Skeletal muscle cell (primary cell): ENCODE measurements at regions not wholly inside any gene's neighbourhood (a gene's known extent, or its start where the extent isn't known, plus 50 kb on each side); places are given as distances from the start of the nearest gene placed in this dataset.
"Not testable (repeated sequence)": the region's sequence is repeated elsewhere in the genome, so short reads cannot be mapped to it uniquely, and the experiment has no call there.

Experiments
- DNase-seq: peaks from one replicate; pipeline ENCODE4 v3.0.0-alpha.2; 2010; ENCODE audit warnings: low read depth
- H3K4me3 ChIP-seq: 2 replicates; pipeline ENCODE4 v1.5.1; 2011; ENCODE audit warnings: low read depth, mild to moderate bottlenecking, control low read depth, low read length, moderate library complexity

DNA sequence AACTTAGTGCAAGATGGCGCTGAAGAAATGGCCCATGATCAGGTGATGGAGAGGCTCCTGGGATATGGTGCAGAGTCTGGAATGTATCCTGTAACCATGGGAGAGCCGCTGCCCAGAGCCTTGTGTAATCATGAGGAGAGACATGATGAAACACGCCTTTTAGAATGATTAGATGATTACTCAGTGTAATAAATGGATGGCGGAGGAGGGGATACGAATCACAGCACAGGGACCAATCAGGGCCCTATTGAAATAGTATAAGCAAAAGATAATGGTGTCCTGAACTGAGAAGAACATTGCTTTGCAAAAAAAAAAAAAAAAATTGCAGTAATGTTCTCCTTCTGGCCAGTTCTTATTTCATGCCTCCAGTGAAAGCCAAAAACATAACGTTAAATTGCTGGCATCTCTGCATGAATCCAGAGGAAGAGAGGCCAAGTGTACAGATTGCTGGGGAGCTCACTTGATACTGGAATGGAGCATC, 668.5 kb upstream of the AUTS2 start:
- H3K4me3 ChIP-seq = no peak overlapping the region
- peak; percentile 51 for DNase-seq

DNA sequence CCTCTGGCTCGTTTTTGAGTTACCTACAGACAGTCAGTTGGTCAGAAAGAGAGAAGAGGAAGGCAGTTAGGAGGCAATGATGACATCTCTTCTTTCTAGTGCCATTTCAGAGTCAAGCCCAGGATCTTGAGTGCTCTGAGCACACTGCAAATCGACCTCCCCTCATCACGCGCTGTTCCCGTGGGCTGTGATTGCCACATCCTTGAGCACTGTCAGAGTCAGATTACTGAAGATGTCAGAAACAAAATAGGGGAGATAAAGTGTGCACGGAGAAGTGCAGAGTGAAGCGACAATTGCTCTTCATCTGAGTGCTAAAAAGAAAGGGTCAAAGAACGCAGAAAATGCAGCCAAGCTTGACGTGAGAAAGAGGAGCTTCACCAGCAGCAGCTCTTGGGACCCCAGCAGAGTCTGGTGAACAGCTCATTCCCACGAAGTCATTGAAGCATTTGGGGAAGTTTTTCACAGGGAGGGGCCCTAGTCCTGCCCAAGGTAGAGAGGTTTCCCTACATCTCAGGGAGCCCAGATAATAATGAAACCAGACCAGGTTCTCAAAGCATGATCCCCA, 661.7 kb upstream of the AUTS2 start:
- H3K4me3 ChIP-seq = no peak overlapping the region
- peak; percentile 6 for DNase-seq

DNA sequence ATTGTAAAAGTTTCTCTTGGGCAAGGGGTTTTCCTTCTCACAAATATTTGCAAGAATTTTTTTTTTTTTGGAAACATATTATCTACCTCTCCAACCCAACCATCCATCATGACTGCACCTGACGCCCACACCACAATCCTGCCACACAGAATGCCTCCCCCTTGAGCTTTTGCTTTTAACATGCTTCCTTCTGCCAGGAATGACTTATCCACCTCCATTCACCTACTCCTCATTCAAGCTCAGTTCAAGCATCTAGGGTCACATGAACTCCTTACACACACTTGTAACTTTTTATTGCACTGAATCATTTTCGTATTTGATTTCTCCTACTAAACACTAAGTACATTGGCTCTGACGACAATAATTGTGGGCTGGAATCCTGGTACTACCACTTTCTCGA, 660.1 kb upstream of the AUTS2 start:
- no peak for DNase-seq
- no peak overlapping the region for H3K4me3 ChIP-seq

DNA sequence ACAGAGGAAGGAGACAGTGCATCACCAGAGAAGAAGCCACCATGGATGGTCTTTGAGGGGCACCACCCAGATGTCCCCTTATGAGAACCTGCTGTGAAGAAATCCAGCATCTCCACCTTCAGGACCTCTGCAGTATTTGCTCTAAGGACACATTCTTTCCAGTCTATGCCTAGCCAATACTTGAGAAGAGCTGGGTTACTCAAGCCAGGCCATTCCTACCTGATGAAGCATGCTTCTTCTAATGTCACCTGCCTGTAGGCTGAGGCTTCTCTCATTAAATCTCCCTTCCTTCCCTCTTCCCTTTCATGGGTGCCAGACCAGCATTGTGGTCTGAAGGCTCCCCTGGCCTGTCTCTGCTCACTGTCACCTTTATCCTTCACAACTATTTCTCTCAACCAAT, 654.5 kb upstream of the AUTS2 start:
- no peak for DNase-seq
- H3K4me3 ChIP-seq = no peak overlapping the region

DNA sequence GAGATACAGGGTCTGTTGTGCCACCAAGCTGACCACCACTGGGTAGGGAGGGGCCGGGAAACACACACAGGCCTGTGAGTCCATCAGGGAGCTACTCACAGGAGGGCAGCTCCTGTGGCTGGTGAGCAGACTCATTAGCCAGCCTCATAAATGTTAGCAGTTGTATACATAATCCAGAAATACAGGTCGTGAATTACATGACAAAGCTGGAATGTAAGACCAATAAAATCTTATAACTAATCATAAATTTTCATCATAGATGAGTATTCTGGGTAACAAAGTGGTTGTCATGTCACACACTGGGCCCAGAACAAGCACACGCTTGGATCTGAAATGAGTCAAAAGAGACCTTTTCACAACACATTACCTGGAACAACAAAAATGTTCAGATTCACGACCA, 642.6 kb upstream of the AUTS2 start:
- no peak overlapping the region for H3K4me3 ChIP-seq
- DNase-seq = no peak

DNA sequence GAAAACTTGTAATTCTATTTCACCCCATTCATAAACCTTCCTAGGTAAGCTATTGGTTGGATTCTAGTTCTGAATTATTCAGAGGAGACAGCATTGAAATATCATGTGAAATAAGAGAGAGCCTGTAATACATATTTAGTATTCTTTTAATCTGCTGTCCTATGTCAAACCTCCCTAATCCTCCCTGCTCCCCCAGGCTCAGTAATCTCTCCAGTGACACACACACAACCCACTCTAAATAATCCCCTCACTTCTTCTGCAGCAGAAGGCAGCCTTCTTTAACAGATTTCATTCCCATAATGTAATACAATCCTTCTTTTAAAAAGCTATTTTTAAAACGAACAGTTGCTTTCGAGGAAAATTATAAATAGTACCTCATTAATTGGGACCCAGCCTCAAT, 639.7 kb upstream of the AUTS2 start:
- no peak for DNase-seq
- no peak overlapping the region for H3K4me3 ChIP-seq

DNA sequence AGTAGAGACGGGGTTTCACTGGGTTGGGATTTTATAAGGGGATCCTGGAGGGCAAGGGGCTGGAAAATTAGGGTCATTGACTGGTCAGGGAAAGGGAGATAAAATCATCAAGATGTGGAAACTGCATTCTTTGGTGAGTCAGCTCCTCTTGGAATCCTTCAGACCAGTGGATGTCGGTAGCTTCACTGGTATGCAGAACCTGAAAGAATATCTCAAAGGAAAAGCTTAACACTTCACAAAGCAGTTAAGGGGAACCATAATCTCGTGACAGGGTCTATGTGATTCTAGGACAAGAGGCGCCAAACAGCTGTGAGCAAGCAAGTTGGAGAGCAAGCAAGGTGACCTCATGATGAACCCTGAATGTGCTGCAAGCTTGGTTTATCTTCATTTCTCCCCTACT, 634.7 kb upstream of the AUTS2 start:
- H3K4me3 ChIP-seq = no peak overlapping the region
- DNase-seq = peak; percentile 61

DNA sequence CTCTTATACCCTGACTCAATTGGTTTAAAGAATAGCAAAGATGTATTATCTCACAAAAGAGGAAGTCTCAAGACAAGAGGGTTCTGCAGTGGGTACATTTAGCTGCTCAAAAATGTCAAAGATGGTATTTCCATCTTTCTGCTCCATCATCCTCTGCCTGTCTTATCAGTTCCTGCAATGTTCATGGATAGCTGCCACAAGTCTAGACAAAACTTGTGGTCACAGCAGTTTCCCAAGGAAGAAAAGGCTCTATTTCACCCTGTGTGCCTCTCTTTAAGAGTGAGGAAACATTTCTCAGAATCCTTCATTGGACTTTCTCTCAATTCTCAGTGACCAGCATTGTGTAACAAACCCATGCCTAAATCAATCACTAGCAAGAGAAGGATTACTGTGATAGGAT, 634.2 kb upstream of the AUTS2 start:
- H3K4me3 ChIP-seq = no peak overlapping the region
- peak; percentile 3 for DNase-seq

DNA sequence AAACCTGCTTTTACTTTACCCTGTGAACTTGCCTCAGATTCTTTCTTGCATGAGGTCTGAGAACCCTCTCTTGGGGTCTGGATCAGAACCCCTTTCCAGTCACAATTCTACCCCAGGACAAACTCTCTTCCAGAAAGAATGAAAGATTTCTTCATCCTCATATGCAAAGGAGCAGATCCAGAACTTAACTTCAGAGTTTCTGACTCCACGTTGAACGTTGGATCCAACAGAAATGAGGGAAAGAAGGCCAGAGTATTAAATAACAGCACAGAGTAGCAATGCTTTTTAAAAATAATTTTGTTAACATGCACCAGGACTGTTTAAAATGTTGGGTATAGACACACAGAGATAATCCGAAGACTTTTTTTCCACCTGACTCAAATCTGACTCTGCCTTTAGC, 632.9 kb upstream of the AUTS2 start:
- H3K4me3 ChIP-seq = no peak overlapping the region
- no peak for DNase-seq

DNA sequence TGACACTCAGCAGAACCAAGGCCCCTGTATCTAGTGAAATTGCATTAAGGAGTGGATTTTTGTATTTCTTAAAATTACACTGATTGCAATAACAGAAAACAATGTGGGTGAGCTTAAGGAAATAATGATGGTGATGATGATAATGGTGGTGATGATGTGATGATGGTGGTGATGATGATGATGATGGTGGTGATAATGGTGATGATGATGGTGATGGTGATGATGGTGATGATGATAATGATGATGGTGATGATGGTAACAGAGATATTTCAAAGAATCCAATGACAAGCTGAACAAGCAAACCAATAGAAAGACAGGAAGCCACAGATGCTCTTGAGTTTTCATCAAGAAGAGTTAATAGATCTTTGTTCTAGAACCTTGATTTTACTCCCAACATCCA, 630.7 kb upstream of the AUTS2 start:
- no peak overlapping the region for H3K4me3 ChIP-seq

DNA sequence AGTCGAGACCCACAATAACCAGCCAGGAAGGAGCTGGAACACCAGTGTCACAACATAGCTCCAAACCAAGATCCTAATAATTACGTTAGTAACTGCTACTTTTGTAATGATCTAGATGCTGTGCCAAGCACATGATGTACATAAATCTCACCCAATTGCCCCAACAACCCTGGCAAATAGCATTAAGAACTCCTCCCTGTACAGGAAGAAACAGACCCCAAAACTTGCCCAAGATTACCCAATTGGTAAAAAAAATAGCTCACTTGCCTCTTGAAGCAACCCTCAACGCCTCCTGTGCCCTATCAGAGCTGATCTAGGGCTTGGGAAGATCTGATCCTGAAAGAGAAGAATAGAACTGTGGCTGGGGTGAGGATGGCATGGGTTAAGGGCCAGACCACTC, 628.7 kb upstream of the AUTS2 start:
- no peak for DNase-seq
- H3K4me3 ChIP-seq = no peak overlapping the region

More for the DNA sequence above, 630.7 kb upstream of the AUTS2 start:
- no peak for DNase-seq

DNA sequence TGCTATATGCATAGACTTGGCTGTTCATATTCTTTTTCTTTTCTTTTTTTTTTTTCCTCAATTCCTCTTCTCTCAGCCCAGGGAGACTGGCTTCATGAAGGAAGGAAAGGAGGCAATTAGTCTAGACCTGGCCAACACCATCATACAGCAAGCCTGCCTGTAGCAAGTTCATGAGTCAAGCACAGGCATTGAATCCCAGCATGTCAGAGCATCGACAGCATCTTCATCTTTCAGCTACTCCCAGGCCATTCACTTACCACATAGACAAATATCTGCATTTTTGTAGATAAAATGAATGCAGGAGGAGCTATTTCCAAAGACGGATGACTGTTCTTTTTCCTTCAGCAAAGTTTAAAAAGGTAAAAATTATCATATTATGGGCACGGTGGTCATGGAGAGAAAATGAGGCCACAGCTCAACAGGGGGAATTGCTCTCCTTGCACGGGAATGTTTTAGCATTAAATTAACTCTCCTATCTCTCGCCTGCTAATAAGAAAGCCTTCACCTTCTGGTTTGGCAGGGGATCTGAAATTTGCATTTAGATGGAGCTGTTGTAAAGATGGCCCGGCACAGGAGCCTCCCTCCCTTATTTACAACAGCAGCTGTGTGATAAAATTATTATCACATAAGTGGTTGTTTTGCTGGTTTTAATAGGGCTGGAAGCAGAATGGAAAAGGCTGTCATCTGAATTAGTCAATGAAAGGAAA, 626.5 kb upstream of the AUTS2 start:
- DNase-seq = no peak
- H3K4me3 ChIP-seq = no peak overlapping the region

DNA sequence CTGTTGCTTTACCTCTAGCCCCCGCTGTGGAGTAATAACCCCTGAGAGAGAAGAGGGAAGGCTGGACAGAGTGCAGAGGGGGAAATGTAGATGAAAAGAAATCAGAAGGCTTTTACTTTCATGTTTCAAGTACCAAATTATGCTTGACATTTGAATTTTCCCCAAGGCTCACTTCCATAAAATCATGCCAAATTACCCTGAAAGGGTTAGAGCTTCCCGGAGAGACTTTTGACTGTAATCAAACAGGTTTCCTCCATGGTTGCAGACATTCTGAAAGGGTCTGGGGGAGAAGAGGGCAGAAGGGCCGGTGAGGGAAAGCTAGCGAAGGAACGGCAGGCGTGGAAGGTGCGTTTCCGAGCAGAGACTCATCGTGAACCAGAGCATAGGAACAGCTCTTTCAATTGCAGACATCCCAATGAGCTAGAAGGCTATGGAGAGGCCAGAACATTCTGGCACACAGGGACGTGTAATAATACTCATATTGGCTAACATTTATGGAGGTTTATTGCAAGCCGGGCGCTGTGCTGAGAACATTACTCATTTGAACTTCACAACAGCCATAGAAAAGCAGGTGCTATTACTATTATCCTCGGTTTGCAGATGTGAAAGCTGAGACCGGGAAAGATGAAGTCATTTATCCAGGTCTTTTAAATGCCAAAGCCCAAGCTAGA, 620.8 kb upstream of the AUTS2 start:
- no peak overlapping the region for H3K4me3 ChIP-seq
- no peak for DNase-seq

DNA sequence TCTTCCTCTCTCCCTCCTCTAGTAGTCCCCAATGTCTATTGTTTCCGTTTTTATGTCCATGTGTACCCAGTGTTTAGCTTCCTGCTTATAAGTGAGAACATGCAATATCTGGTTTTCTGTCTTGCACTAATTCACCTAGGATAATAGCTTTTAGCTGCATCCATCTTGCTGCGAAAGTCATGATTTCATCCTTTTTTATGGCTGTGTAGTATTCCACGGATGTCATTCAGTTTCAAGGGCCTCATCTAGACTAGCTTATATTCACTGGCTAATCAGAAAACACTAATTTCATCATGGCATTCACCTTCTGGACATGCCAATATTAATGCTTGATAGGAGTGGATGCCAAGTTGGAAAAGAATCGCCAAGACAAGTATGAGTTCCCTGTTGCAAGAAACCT, 619.6 kb upstream of the AUTS2 start:
- no peak for DNase-seq
- H3K4me3 ChIP-seq = no peak overlapping the region

DNA sequence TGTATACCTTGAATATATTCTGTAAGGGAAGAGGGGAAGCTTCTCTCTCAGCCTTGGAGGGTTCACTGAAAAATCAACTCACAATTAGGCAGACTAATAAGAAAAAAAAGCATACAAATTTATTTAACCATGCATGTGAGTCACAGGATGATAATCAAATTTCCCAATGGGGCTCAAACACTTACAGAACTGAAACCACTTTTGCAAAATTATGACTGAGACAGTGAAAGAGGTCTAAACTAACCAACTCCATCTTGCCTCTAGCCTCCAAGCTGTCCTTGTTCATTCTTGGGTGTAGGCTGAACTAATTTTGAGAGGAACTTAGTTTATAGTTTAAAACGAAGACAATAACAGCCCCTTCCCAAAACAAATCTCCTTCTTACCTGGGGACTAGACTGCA, 618.3 kb upstream of the AUTS2 start:
- DNase-seq = no peak
- no peak overlapping the region for H3K4me3 ChIP-seq

DNA sequence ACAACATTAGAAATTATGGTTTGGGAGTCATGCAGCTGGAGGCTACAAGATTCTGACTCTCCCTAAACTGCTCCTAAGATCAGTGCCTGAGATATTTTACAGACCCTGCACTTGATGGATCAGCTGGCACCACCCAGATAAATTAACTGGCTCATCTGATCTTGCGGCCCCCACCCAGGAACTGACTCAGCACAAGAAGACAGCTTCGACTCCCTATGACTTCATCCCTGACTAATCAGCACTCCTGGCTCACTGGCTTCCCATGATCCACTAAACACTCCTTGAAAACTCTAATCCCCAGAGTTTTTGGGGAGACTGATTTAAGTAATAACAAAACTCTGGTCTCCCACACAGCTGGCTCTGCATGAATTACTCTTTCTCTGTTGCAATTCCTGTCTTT, 617.8 kb upstream of the AUTS2 start:
- peak; percentile 59 for DNase-seq
- not testable (repeated sequence) for H3K4me3 ChIP-seq

DNA sequence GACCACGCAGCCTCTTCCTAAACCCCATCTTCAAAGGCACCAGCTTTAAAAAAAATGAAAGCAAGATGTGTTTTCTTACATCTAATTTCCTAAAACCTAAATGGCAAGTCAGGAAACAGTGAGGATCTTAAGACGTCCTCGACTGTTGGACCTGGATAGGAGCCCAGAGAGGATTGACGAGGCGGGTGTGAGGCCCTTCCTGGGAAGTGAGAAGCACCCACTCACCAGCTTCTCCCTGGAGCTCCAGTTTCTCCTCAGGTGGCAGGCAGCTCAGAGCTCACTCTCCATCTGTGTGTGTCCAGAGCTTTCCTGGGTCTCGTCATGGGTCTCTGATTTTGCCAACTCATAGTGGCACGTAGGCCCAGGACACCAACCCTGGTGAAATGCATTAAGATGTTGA, 614.0 kb upstream of the AUTS2 start:
- H3K4me3 ChIP-seq = no peak overlapping the region
- no peak for DNase-seq

DNA sequence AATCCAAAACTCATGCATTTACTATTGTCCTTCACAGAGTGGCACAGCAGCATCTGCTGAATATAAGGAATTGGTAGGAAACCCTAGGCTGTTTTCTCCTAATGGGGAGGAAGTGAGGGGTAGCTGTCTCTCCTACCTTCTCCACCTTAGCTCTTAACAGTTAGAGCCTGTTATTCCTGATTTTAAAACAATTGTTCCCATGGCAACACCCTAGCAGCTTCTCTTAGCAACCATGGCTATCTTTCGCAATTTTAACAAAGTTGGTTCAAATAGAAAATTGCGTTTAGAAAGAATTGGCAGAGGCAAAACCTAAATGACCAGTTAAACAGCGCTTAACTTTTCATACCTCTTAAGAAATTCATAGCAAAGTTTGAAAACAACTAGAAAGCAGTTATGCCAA, 603.4 kb upstream of the AUTS2 start:
- DNase-seq = no peak

DNA sequence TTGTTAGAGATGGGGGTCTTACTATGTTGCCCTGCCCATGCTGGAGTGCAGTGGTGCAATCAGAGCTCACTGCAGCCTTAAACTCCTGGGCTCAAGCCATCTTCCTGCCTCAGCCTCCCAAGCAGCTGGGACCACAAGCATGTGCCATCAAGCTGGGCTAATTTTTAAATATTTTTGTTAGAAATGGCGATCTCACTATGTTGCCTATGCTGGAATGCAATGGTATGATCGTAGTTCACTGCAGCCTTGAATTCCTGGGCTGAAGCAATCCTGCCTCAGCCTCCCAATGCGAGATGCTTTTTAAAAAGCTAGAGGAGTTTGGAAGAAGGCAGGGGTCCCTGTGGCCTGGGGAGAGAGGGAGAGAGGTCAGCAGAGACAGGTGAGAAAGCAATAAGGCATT, 600.1 kb upstream of the AUTS2 start:
- no peak for DNase-seq
- no peak overlapping the region for H3K4me3 ChIP-seq

More for the DNA sequence above, 603.4 kb upstream of the AUTS2 start:
- no peak overlapping the region for H3K4me3 ChIP-seq

DNA sequence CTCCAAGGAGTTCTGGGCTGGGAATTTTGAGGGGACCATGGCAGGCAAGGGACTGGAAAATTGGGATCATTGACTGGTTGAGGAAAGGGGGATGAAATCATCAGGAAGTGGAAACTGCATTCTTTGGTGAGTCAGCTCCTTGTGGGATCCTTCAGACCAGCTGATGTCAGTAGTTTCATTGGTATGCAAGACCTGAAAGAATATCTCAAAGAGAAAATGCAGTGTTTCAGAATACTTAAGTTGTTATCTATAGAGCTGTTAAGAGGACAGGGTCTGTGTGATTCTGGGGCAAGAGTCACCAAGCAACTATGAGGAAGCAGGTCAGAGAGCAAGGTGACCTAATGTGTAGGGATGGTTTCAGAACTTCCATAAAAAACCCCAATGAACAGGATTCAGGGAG, 595.9 kb upstream of the AUTS2 start:
- DNase-seq = peak; percentile 56
- H3K4me3 ChIP-seq = no peak overlapping the region

DNA sequence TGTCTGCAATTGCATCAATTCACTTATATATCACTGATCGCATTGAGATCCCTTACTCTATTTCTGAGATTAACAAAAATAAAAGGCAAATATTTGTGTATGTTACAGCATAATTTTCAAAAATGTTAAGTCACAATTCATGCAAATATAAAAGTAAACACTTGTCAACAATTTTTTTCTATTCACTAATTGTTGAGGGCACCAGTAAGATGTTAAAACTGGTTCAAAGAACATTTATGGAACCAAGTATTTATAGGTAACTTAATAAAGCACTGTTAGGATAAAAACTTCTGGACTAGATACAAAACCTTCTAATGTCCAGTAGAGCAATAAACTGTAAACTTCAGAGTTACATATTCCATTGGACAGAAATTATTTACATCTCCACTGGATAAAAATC, 586.1 kb upstream of the AUTS2 start:
- no peak overlapping the region for H3K4me3 ChIP-seq
- no peak for DNase-seq
